ENCODE measurements at regions not wholly inside any gene's neighbourhood (a gene's known extent, or its start where the extent isn't known, plus 50 kb on each side); places are given as distances from the start of the nearest gene placed in this dataset.

- Histone ChIP-seq H3K4me3 (no peak overlapping the region), H3K27ac (no peak overlapping the region), H3K4me1 (peaks cover 0 to 4% (median 0%) of the 10 kb centered on the region in 12 donors), H3K36me3 (no peaks in the 10 kb centered on the region), H3K27me3 (no peaks in the 10 kb centered on the region), H3K9me3 (no peaks in the 10 kb centered on the region)
- DNase-seq (no peak), ATAC-seq (peak in 1 of 4 donors; percentile 55)
- 32 to 47% (median 37%) methylated on average over 3 of the region's 3 CpGs for WGBS, 4 donors
- intact Hi-C loops (cut with DNase I): no loop called here
- TF ChIP-seq CTCF (IDR thresholded peaks at IDR 0.05) (no peak), POLR2A (IDR thresholded peaks at IDR 0.05) (no peak)
Measured at GRCh38 chr14:85466678-85467077, 63.3 kb upstream of the FLRT2 start.

GRCh38 chr14:85468816-85469215 lies 61.1 kb upstream of the FLRT2 start:
- H3K27me3 ChIP-seq: no peaks in the 10 kb centered on the region
- no peaks in the 10 kb centered on the region for H3K9me3 ChIP-seq
- H3K36me3 ChIP-seq: no peaks in the 10 kb centered on the region
- TF ChIP-seq CTCF (IDR thresholded peaks at IDR 0.05): no peak
- TF ChIP-seq POLR2A (IDR thresholded peaks at IDR 0.05): no peak
- WGBS, 4 donors: 23 to 65% (median 42%) methylated on average over 2 of the region's 2 CpGs
- no peak for DNase-seq
- H3K4me3 ChIP-seq: no peak overlapping the region
- H3K4me1 ChIP-seq: peaks cover 0 to 7% (median 0%) of the 10 kb centered on the region in 12 donors
- ATAC-seq: no peak
- no peak overlapping the region for H3K27ac ChIP-seq
- intact Hi-C loops (cut with DNase I): no loop called here

- peak overlapping the region in 3 of 12 donors; percentile 1 to 36 (median 13) for H3K27ac ChIP-seq
- no peaks in the 10 kb centered on the region for H3K36me3 ChIP-seq
- H3K4me3 ChIP-seq: no peak overlapping the region
- no peak for TF ChIP-seq POLR2A (IDR thresholded peaks at IDR 0.05)
- intact Hi-C loops (cut with DNase I): no loop called here
- H3K4me1 ChIP-seq: peaks cover 0 to 19% (median 0%) of the 10 kb centered on the region in 12 donors
- no peaks in the 10 kb centered on the region for H3K9me3 ChIP-seq
- no peaks in the 10 kb centered on the region for H3K27me3 ChIP-seq
- ATAC-seq (no peak), DNase-seq (no peak)
Measured at GRCh38 chr14:85471156-85471555, 58.8 kb upstream of the FLRT2 start.

GRCh38 chr14:85471744-85472143 lies 58.2 kb upstream of the FLRT2 start:
- ATAC-seq: peak in 3 of 4 donors; percentile 74 to 95 (median 78)
- TF ChIP-seq CTCF (IDR thresholded peaks at IDR 0.05) (no peak), POLR2A (IDR thresholded peaks at IDR 0.05) (no peak)

GRCh38 chr14:85474431-85474830 lies 55.5 kb upstream of the FLRT2 start:
- intact Hi-C loops (cut with DNase I): no loop called here
- Histone ChIP-seq H3K4me1 (peaks cover 0 to 19% (median 0%) of the 10 kb centered on the region in 12 donors), H3K27ac (peak overlapping the region in 1 of 12 donors; percentile 34), H3K36me3 (no peaks in the 10 kb centered on the region), H3K9me3 (no peaks in the 10 kb centered on the region), H3K27me3 (no peaks in the 10 kb centered on the region), H3K4me3 (no peak overlapping the region)
- WGBS, 4 donors: 79 to 89% (median 84%) methylated on average over 2 of the region's 2 CpGs
- no peak for TF ChIP-seq POLR2A (IDR thresholded peaks at IDR 0.05)
- TF ChIP-seq CTCF (IDR thresholded peaks at IDR 0.05): no peak
- no peak for DNase-seq
- no peak for ATAC-seq

More at GRCh38 chr14:85471744-85472143, 58.2 kb upstream of the FLRT2 start:
- Histone ChIP-seq H3K27ac (peak overlapping the region in 3 of 12 donors; percentile 1 to 36 (median 13)), H3K4me3 (no peak overlapping the region), H3K36me3 (no peaks in the 10 kb centered on the region), H3K9me3 (no peaks in the 10 kb centered on the region), H3K27me3 (no peaks in the 10 kb centered on the region), H3K4me1 (peaks cover 0 to 19% (median 0%) of the 10 kb centered on the region in 12 donors)
- DNase-seq: peak in 2 of 5 donors; percentile 21 to 40
- intact Hi-C loops (cut with DNase I): no loop called here
- WGBS, 4 donors: 42 to 54% (median 50%) methylated on average over 4 of the region's 4 CpGs
